ENCODE measurements at regions not wholly inside any gene's neighbourhood (a gene's known extent, or its start where the extent isn't known, plus 50 kb on each side); places are given as distances from the start of the nearest gene placed in this dataset.

DNA sequence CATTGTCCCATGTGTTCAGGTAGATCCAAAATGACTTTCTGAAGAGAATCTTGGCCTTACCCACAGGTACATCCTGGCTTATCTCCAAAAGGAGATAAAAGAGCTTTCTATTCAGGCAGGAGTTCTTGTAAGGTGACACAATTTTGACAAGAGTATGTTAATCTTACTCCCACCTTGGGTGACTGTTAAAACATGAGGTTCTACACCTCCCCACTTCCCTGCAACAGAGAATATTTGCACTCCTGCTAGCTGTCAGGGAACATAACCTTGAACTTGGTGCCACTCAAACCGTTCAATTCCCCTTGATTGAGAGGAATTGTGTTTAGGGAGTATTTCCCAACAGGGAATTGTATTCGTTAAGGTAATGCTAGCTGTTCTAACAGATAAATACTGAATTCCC is 372.5 kb upstream of the KLHL29 start:
- no peak for DNase-seq (ENCODE audit: low spot score)
- Histone ChIP-seq H3K4me1 (replicated peaks) (no peaks in the 10 kb centered on the region), H3K9me3 (no peaks in the 10 kb centered on the region), H3K27ac (no peak overlapping the region), H3K36me3 (no peaks in the 10 kb centered on the region), H3K27me3 (replicated peaks; ENCODE audit: insufficient read depth) (no peaks in the 10 kb centered on the region), H3K4me3 (no peak overlapping the region)
- 68% methylated on average over 2 of the region's 2 CpGs for whole genome bisulfite sequencing
- no peak for TF ChIP-seq POLR2AphosphoS5 (IDR thresholded peaks at IDR 0.05)
- no peak for TF ChIP-seq POLR2A (IDR thresholded peaks at IDR 0.05)
- TF ChIP-seq, protein P1, sequence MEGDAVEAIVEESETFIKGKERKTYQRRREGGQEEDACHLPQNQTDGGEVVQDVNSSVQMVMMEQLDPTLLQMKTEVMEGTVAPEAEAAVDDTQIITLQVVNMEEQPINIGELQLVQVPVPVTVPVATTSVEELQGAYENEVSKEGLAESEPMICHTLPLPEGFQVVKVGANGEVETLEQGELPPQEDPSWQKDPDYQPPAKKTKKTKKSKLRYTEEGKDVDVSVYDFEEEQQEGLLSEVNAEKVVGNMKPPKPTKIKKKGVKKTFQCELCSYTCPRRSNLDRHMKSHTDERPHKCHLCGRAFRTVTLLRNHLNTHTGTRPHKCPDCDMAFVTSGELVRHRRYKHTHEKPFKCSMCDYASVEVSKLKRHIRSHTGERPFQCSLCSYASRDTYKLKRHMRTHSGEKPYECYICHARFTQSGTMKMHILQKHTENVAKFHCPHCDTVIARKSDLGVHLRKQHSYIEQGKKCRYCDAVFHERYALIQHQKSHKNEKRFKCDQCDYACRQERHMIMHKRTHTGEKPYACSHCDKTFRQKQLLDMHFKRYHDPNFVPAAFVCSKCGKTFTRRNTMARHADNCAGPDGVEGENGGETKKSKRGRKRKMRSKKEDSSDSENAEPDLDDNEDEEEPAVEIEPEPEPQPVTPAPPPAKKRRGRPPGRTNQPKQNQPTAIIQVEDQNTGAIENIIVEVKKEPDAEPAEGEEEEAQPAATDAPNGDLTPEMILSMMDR (IDR thresholded peaks at IDR 0.05) = no peak
- intact Hi-C loops (cut with DNase I) = no loop called here

DNA sequence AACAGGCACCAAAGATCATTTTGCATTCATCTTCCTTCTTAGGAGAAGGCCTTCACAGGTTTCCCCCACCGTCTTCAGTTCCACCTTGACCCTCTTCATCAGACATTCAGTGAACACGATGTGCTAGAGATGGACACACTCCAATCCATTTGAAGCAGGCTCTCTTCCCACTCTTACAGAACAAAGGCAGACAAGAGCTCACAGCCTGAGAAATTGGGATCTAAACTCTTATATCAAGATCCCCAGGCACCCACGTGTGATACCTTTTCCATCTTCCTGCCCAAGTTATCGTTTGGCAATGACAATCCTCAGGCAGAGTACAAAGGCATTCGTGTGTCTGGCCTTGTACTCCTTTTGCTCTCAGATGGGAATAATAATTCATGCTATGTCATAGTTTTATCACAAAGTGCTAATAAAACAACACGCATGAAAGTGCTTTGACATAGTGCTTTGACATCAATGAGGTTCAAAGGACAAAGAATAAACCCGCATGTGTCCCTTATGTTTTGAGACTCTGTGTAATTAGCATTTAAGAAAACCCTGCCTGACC is 369.3 kb upstream of the KLHL29 start:
- TF ChIP-seq, protein P1 (IDR thresholded peaks at IDR 0.05) = no peak
- H3K36me3 ChIP-seq = no peaks in the 10 kb centered on the region
- 53% methylated on average over 7 of the region's 7 CpGs for WGBS
- no peaks in the 10 kb centered on the region for H3K27me3 ChIP-seq (replicated peaks; ENCODE audit: insufficient read depth)
- intact Hi-C loops (cut with DNase I) = no loop called here
- no peaks in the 10 kb centered on the region for H3K9me3 ChIP-seq
- no peak overlapping the region for H3K4me3 ChIP-seq
- no peak for DNase-seq (ENCODE audit: low spot score)
- H3K4me1 ChIP-seq (replicated peaks) = no peaks in the 10 kb centered on the region
- H3K27ac ChIP-seq = no peak overlapping the region

DNA sequence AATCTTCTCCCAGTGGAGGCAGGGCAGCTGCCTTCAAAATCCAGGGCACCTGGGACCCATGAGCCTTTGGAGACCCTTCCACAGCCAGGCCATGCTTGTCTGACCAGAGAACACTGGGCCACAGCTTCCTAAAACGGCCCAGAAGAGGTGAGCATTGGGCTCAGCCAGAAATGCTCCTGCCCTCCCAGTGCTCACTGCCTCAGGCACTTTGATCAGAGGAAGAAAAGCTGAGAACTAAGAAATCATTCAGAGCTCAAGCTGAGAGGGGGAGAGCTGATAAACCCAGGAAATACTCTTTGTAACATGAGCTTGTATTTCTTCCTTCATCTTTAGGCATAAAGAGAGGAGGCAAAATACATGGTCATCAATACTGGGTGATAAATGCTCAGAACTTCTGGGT is 365.5 kb upstream of the KLHL29 start:
- Histone ChIP-seq H3K9me3 (no peaks in the 10 kb centered on the region), H3K27me3 (replicated peaks; ENCODE audit: insufficient read depth) (no peaks in the 10 kb centered on the region), H3K4me1 (replicated peaks) (no peaks in the 10 kb centered on the region), H3K27ac (no peak overlapping the region), H3K36me3 (no peaks in the 10 kb centered on the region), H3K4me3 (no peak overlapping the region)
- intact Hi-C loops (cut with DNase I) = no loop called here
- TF ChIP-seq, protein P1 (IDR thresholded peaks at IDR 0.05) = no peak
- TF ChIP-seq POLR2AphosphoS5 (IDR thresholded peaks at IDR 0.05) = no peak
- TF ChIP-seq POLR2A (IDR thresholded peaks at IDR 0.05) = no peak
- 9% methylated on average over 1 of the region's 1 CpG for WGBS
- no peak for DNase-seq (ENCODE audit: low spot score)

DNA sequence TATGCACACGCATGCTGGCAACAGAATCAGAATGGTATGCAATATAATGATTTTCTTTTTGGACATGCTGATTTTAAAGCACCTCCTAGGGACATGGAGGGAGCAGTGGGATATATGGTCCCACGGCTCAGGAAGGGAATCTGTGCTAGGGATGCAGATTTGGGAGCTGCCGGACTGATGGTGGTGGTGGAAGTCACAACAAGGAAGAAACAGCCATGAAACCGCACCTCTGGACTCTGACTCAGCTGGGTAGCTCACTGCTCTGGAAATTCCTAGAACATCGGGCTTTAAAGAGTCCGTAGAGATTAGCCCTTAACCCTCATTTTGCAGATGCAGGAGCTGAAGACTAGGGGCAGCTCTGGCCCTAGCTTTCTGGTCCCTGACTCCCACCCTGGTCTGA is 364.3 kb upstream of the KLHL29 start:
- no peak overlapping the region for H3K27ac ChIP-seq
- H3K4me1 ChIP-seq (replicated peaks) = no peaks in the 10 kb centered on the region
- no peak overlapping the region for H3K4me3 ChIP-seq
- no peak for TF ChIP-seq POLR2A (IDR thresholded peaks at IDR 0.05)
- TF ChIP-seq, protein P1 (IDR thresholded peaks at IDR 0.05) = no peak
- TF ChIP-seq POLR2AphosphoS5 (IDR thresholded peaks at IDR 0.05) = no peak
- H3K27me3 ChIP-seq (replicated peaks; ENCODE audit: insufficient read depth) = no peaks in the 10 kb centered on the region
- no peak for DNase-seq (ENCODE audit: low spot score)
- H3K36me3 ChIP-seq = no peaks in the 10 kb centered on the region
- intact Hi-C loops (cut with DNase I) = no loop called here
- H3K9me3 ChIP-seq = no peaks in the 10 kb centered on the region
- WGBS = 82% methylated on average over 6 of the region's 6 CpGs

DNA sequence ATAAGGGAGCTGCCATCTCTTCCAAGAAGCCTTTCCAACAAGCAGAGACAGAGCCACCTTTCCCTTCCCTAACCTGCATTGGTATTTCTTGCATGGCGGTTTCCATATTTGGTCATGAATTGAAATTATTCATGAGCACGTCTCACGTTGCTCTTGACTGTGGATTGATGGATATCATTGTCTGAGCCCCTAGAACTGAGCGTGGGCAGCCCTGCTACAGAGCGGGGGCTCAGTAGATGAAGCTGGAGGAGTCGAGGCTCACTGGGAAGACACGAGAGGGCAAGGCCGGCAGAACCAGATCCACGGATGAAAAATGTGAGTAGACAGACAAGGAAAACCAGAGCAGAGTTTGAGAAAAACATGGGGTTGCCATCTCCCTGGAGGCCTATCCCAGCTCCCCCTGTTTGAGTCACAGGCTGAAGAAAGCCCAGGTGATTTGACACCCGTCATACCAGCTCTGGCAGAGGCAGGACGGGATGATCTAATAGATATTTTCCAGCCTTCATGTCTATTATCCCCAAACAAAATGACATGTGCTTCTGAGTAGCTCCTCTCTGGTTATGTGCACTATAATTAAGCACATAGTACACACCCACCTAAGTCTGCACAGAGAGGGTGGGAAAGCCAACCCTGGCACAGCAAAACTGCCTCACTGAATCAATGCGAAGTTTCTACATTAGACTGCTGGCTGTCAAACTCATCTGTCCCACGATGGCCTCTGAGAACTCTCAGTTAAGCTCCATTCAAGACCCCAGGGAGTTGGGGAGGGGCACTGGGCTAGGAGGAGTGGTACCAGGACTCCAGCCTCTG is 363.5 kb upstream of the KLHL29 start:
- DNase-seq (ENCODE audit: low spot score) = no peak
- WGBS = 84% methylated on average over 13 of the region's 13 CpGs
- H3K36me3 ChIP-seq = no peaks in the 10 kb centered on the region
- H3K27ac ChIP-seq = no peak overlapping the region
- no peaks in the 10 kb centered on the region for H3K27me3 ChIP-seq (replicated peaks; ENCODE audit: insufficient read depth)
- intact Hi-C loops (cut with DNase I) = no loop called here
- no peak overlapping the region for H3K4me3 ChIP-seq
- no peaks in the 10 kb centered on the region for H3K9me3 ChIP-seq
- no peaks in the 10 kb centered on the region for H3K4me1 ChIP-seq (replicated peaks)
- TF ChIP-seq POLR2AphosphoS5 (IDR thresholded peaks at IDR 0.05) (no peak), POLR2A (IDR thresholded peaks at IDR 0.05) (no peak)
- TF ChIP-seq, protein P1 (IDR thresholded peaks at IDR 0.05) = no peak
